ENCODE measurements at regions not wholly inside any gene's neighbourhood (a gene's known extent, or its start where the extent isn't known, plus 50 kb on each side); places are given as distances from the start of the nearest gene placed in this dataset.

- Histone ChIP-seq H3K27me3 (ENCODE audit: control insufficient read depth, insufficient read depth, low read length) (no peaks in the 10 kb centered on the region), H3K36me3 (ENCODE audit: control insufficient read depth, insufficient read depth, low read length) (no peaks in the 10 kb centered on the region), H3K9me3 (ENCODE audit: control insufficient read depth, insufficient read depth, low read depth, low read length) (no peaks in the 10 kb centered on the region), H3K27ac (ENCODE audit: low read length) (no peak overlapping the region), H3K4me1 (ENCODE audit: control insufficient read depth, insufficient read depth, low read length) (no peaks in the 10 kb centered on the region), H3K4me3 (ENCODE audit: low read depth in 2 of 2, low read length in 2 of 2) (no peak overlapping the region)
- TF ChIP-seq TCF7L2 (IDR thresholded peaks at IDR 0.05; ENCODE audit: low read depth, low read length) (no peak), CTCF (IDR thresholded peaks at IDR 0.05) (no peak), REST (IDR thresholded peaks at IDR 0.05; ENCODE audit: insufficient read depth in 1 of 2, low read depth in 2 of 2, low read length in 1 of 2) (no peak), POLR2AphosphoS5 (IDR thresholded peaks at IDR 0.05; ENCODE audit: low read depth, low read length) (no peak), SIN3A (IDR thresholded peaks at IDR 0.05; ENCODE audit: borderline replicate concordance, insufficient read depth, low read depth, low read length) (no peak)
- in situ Hi-C loops (cut with HindIII; ENCODE audit: low pct_unique_long_range_greater_than_20kb, low sequenced_read_pairs): no loop called here
- no peak for ATAC-seq
- CTCF ChIA-PET: no interaction called here
- no peak for DNase-seq (ENCODE audit: low read depth, low spot score)
- POLR2A ChIA-PET: no interaction called here
- no TSS peak for BruUV-seq (replicated peaks)
- intact Hi-C loops (cut with micrococcal nuclease; ENCODE audit: unreplicated experiment): no loop called here
Measured at GRCh38 chr10:57249615-57250281, 888.7 kb upstream of the ZWINT start.

GRCh38 chr10:57247271-57247670 is 886.2 kb upstream of the ZWINT start:
- BruUV-seq (replicated peaks): no TSS peak
- intact Hi-C loops (cut with micrococcal nuclease; ENCODE audit: unreplicated experiment): no loop called here
- CTCF ChIA-PET: no interaction called here

More at GRCh38 chr10:57247271-57247670, 886.2 kb upstream of the ZWINT start:
- Histone ChIP-seq H3K4me1 (ENCODE audit: control insufficient read depth, insufficient read depth, low read length) (no peaks in the 10 kb centered on the region), H3K36me3 (ENCODE audit: control insufficient read depth, insufficient read depth, low read length) (no peaks in the 10 kb centered on the region), H3K4me3 (ENCODE audit: low read depth in 2 of 2, low read length in 2 of 2) (no peak overlapping the region), H3K27me3 (ENCODE audit: control insufficient read depth, insufficient read depth, low read length) (no peaks in the 10 kb centered on the region), H3K27ac (ENCODE audit: low read length) (no peak overlapping the region), H3K9me3 (ENCODE audit: control insufficient read depth, insufficient read depth, low read depth, low read length) (no peaks in the 10 kb centered on the region)
- TF ChIP-seq CTCF (IDR thresholded peaks at IDR 0.05) (no peak), TCF7L2 (IDR thresholded peaks at IDR 0.05; ENCODE audit: low read depth, low read length) (no peak), SIN3A (IDR thresholded peaks at IDR 0.05; ENCODE audit: borderline replicate concordance, insufficient read depth, low read depth, low read length) (no peak), POLR2AphosphoS5 (IDR thresholded peaks at IDR 0.05; ENCODE audit: low read depth, low read length) (no peak), REST (IDR thresholded peaks at IDR 0.05; ENCODE audit: insufficient read depth in 1 of 2, low read depth in 2 of 2, low read length in 1 of 2) (no peak)
- in situ Hi-C loops (cut with HindIII; ENCODE audit: low pct_unique_long_range_greater_than_20kb, low sequenced_read_pairs): no loop called here
- DNase-seq (ENCODE audit: low read depth, low spot score) (no peak), ATAC-seq (no peak)
- POLR2A ChIA-PET: no interaction called here

Measured in Panc1 (cell line).